GM23338 (cell line): ENCODE measurements at regions not wholly inside any gene's neighbourhood (a gene's known extent, or its start where the extent isn't known, plus 50 kb on each side); places are given as distances from the start of the nearest gene placed in this dataset.

ENCODE experiments used
- ATAC-seq: fragments of 200-7000 bp; cut with Tn5 transposase; 3 replicates; pipeline ENCODE4 v1.9.1; 2020
- DNase-seq: peaks from one replicate; pipeline ENCODE4 v3.0.0-alpha.2; 2015; ENCODE audit warnings: low spot score
- H2AFZ ChIP-seq: fragments of 200-600 bp; sonication (generic); 2 replicates; pipeline ENCODE4 v1.8.0; 2016; ENCODE audit warnings: antibody characterized with exemption, mild to moderate bottlenecking, moderate library complexity
- H3F3A ChIP-seq: fragments of 200-600 bp; sonication (generic); replicated peaks from 2 replicates; pipeline ENCODE4 v1.8.0; 2017; ENCODE audit warnings: antibody characterized with exemption, mixed run types, low read depth
- H3K27ac ChIP-seq: fragments of 200-600 bp; sonication (generic); 2 replicates; pipeline ENCODE4 v1.6.1; 2016; ENCODE audit warnings: low read depth
- H3K27me3 ChIP-seq: fragments of 200-600 bp; sonication (generic); 2 replicates; pipeline ENCODE4 v1.8.0; 2016; ENCODE audit warnings: mild to moderate bottlenecking, mixed run types, moderate library complexity; ENCODE audit not compliant: insufficient read depth
- H3K36me3 ChIP-seq: fragments of 200-600 bp; sonication (generic); 2 replicates; pipeline ENCODE4 v1.8.0; 2016; ENCODE audit warnings: mild to moderate bottlenecking; ENCODE audit not compliant: insufficient read depth
- H3K4me1 ChIP-seq: fragments of 200-600 bp; sonication (generic); 2 replicates; pipeline ENCODE4 v1.8.0; 2016; ENCODE audit warnings: mild to moderate bottlenecking, moderate library complexity; ENCODE audit not compliant: insufficient read depth
- H3K4me2 ChIP-seq: fragments of 200-600 bp; sonication (generic); 2 replicates; pipeline ENCODE4 v1.7.1; 2017; ENCODE audit warnings: mixed run types
- H3K4me3 ChIP-seq: fragments of 200-600 bp; sonication (generic); 2 replicates; pipeline ENCODE4 v1.6.1; 2016; ENCODE audit warnings: mixed run types
- H3K79me2 ChIP-seq: fragments of 200-600 bp; sonication (generic); replicated peaks from 2 replicates; pipeline ENCODE4 v1.8.0; 2017; ENCODE audit warnings: mild to moderate bottlenecking; ENCODE audit not compliant: insufficient read depth
- H3K9me2 ChIP-seq: fragments of 200-600 bp; sonication (generic); 2 replicates; pipeline ENCODE4 v1.8.0; 2017; ENCODE audit not compliant: insufficient read depth
- H4K20me1 ChIP-seq: fragments of 200-600 bp; sonication (generic); replicated peaks from 2 replicates; pipeline ENCODE4 v1.8.0; 2017; ENCODE audit warnings: mild to moderate bottlenecking; ENCODE audit not compliant: insufficient read depth
- H3K27ac Mint-ChIP-seq: 2 replicates; pipeline ENCODE4 v1.8.0; 2020; ENCODE audit warnings: inconsistent platforms, mild to moderate bottlenecking, moderate library complexity, mixed read lengths
- H3K27me3 Mint-ChIP-seq: 3 replicates; pipeline ENCODE4 v1.8.0; 2022; ENCODE audit warnings: low read depth, mild to moderate bottlenecking, moderate library complexity, mixed read lengths, inconsistent platforms; ENCODE audit not compliant: insufficient read depth, poor library complexity
- H3K36me3 Mint-ChIP-seq: 3 replicates; pipeline ENCODE4 v1.8.0; 2021; ENCODE audit warnings: low read depth, mild to moderate bottlenecking, inconsistent platforms, moderate library complexity, mixed read lengths
- H3K4me1 Mint-ChIP-seq: 3 replicates; pipeline ENCODE4 v1.8.0; 2020; ENCODE audit warnings: mild to moderate bottlenecking, inconsistent platforms, mixed read lengths
- H3K4me3 Mint-ChIP-seq: 3 replicates; pipeline ENCODE4 v1.8.0; 2021; ENCODE audit warnings: moderate library complexity, mild to moderate bottlenecking, inconsistent platforms, mixed read lengths
- H3K9me3 Mint-ChIP-seq: 3 replicates; pipeline ENCODE4 v1.8.0; 2020; ENCODE audit warnings: moderate library complexity, mild to moderate bottlenecking, inconsistent platforms, mixed read lengths
- CREB1 ChIP-seq: fragments of 250-450 bp; sonication (Bioruptor Pico); IDR thresholded peaks from 2 replicates; pipeline ENCODE4 v1.5.0; 2020; ENCODE audit warnings: low read depth, mild to moderate bottlenecking, moderate library complexity
- CTCF ChIP-seq, 2 experiments: fragments of 200-600 bp in 1 of 2; sonication (generic) in 1 of 2; conservative IDR thresholded peaks; 2 replicates each; pipeline versions ENCODE4 v1.5.1 to v1.6.1; 2016 to 2017; ENCODE audit warnings: antibody characterized with exemption in 2 of 2, low read depth in 2 of 2, mild to moderate bottlenecking in 2 of 2, moderate library complexity in 1 of 2
- ETS1 ChIP-seq: IDR thresholded peaks from 2 replicates; pipeline ENCODE4 v1.6.1; 2016; ENCODE audit warnings: antibody characterized with exemption
- EZH2 ChIP-seq: fragments of 200-600 bp; sonication (generic); IDR thresholded peaks from one replicate; pipeline ENCODE4 v1.8.0; 2017; ENCODE audit warnings: antibody characterized with exemption, mild to moderate bottlenecking, low read depth; ENCODE audit not compliant: unreplicated experiment
- EZH2phosphoT487 ChIP-seq: fragments of 200-600 bp; sonication (generic); IDR thresholded peaks from one replicate; pipeline ENCODE4 v1.8.1; 2018; ENCODE audit warnings: antibody characterized with exemption; ENCODE audit not compliant: unreplicated experiment
- JUNB ChIP-seq: IDR thresholded peaks from one replicate; pipeline ENCODE4 v1.6.1; 2016; ENCODE audit warnings: antibody characterized with exemption; ENCODE audit not compliant: unreplicated experiment
- NANOG ChIP-seq: IDR thresholded peaks from 2 replicates; pipeline ENCODE4 v1.6.1; 2016; ENCODE audit warnings: antibody characterized with exemption, borderline replicate concordance
- POLR2AphosphoS5 ChIP-seq: IDR thresholded peaks from 2 replicates; pipeline ENCODE4 v1.6.1; 2016; ENCODE audit warnings: antibody characterized with exemption, low read depth
- REST ChIP-seq: IDR thresholded peaks from one replicate; pipeline ENCODE4 v1.6.1; 2018; ENCODE audit warnings: antibody characterized with exemption; ENCODE audit not compliant: unreplicated experiment
- STAT1 ChIP-seq: IDR thresholded peaks from one replicate; pipeline ENCODE4 v1.6.1; 2016; ENCODE audit warnings: antibody characterized with exemption; ENCODE audit not compliant: unreplicated experiment
- ZNF114 ChIP-seq: fragments of 250-450 bp; sonication (Bioruptor Pico); IDR thresholded peaks from 2 replicates; pipeline ENCODE4 v1.5.0; 2020; ENCODE audit warnings: mild to moderate bottlenecking, moderate library complexity
- ZNF331 ChIP-seq: fragments of 250-450 bp; sonication (Bioruptor Pico); IDR thresholded peaks from 2 replicates; pipeline ENCODE4 v1.5.0; 2020; ENCODE audit warnings: low read depth, mild to moderate bottlenecking, moderate library complexity
- ZNF462 ChIP-seq: fragments of 250-450 bp; sonication (Bioruptor Pico); IDR thresholded peaks from 2 replicates; pipeline ENCODE4 v1.5.0; 2020; ENCODE audit warnings: mild to moderate bottlenecking, moderate library complexity

GRCh38 chr10:33617381-33618080, 283.1 kb upstream of the NRP1 start:
- TF ChIP-seq JUNB = no peak
- TF ChIP-seq EZH2 = no peak
- TF ChIP-seq ZNF331 (CRISPR knock-in tag) = no peak
- TF ChIP-seq ZNF462 (CRISPR knock-in tag) = no peak
- no peak for TF ChIP-seq EZH2phosphoT487
- no peak for TF ChIP-seq CREB1 (CRISPR knock-in tag)
- no peak for TF ChIP-seq STAT1
- TF ChIP-seq POLR2AphosphoS5 = no peak
- no peak for TF ChIP-seq REST
- TF ChIP-seq ZNF114 (CRISPR knock-in tag) = no peak
- TF ChIP-seq NANOG = no peak
- no peak for TF ChIP-seq CTCF (conservative IDR thresholded peaks at IDR 0.05; ENCODE audit: low read depth in 2 of 2)
- no peak for TF ChIP-seq ETS1
- no peak overlapping the region for H3K4me2 ChIP-seq
- peak overlapping the region; percentile 64; the same call in 1 of the 2 replicates for H2AFZ ChIP-seq
- no peak overlapping the region for H3K27ac Mint-ChIP-seq
- no peak overlapping the region for H3K4me3 Mint-ChIP-seq
- no peaks in the 10 kb centered on the region for H3K27me3 ChIP-seq
- no peaks in the 10 kb centered on the region for H3K4me1 ChIP-seq
- no peaks in the 10 kb centered on the region; the same call in 2 of the 3 replicates for H3K4me1 Mint-ChIP-seq
- no peaks in the 10 kb centered on the region for H4K20me1 ChIP-seq
- no peaks in the 10 kb centered on the region for H3K27me3 Mint-ChIP-seq
- no peak overlapping the region for H3K27ac ChIP-seq
- H3K36me3 Mint-ChIP-seq = no peaks in the 10 kb centered on the region; the same call in 2 of the 3 replicates
- DNase-seq (no peak), ATAC-seq (no peak)
- 0 out of 3 replicates have a peak, but pooled peaks cover 3% of the 10 kb centered on the region for H3K9me3 Mint-ChIP-seq
- H3K9me2 ChIP-seq = peaks cover 13% of the 10 kb centered on the region; the same call in 1 of the 2 replicates
- H3K79me2 ChIP-seq = no peaks in the 10 kb centered on the region
- H3K36me3 ChIP-seq = no peaks in the 10 kb centered on the region
- H3K4me3 ChIP-seq = no peak overlapping the region
- no peaks in the 10 kb centered on the region for H3F3A ChIP-seq
